Activated B cell treated with CpG ODN at 0.5 μM for 24 hours (primary cell): ENCODE measurements at regions not wholly inside any gene's neighbourhood (a gene's known extent, or its start where the extent isn't known, plus 50 kb on each side); places are given as distances from the start of the nearest gene placed in this dataset.

ENCODE experiments used
- ATAC-seq: fragments of 200-7000 bp; cut with Tn5 transposase; one replicate; pipeline ENCODE4 v1.10.0; 2021; ENCODE audit warnings: low read depth, mild to moderate bottlenecking, moderate library complexity
- CTCF ChIA-PET: fragments of 350-600 bp; sonication (Branson Sonifier 250); formaldehyde crosslinking; loops from one replicate; lab custom pipeline; 2021; ENCODE audit warnings: antibody characterized with exemption; lab: Charles Lee
- POLR2A ChIA-PET: fragments of 350-600 bp; sonication (Branson Sonifier 250); formaldehyde crosslinking; loops from one replicate; lab custom pipeline; 2021; ENCODE audit warnings: antibody characterized with exemption; lab: Charles Lee
- DNase-seq: peaks from one replicate; pipeline ENCODE4 v3.0.0; 2022
- H3K27ac Mint-ChIP-seq: one replicate; pipeline ENCODE4 v1.8.0; 2020; ENCODE audit warnings: mixed read lengths
- H3K27me3 Mint-ChIP-seq: one replicate; pipeline ENCODE4 v1.8.0; 2021; ENCODE audit warnings: mixed read lengths
- H3K36me3 Mint-ChIP-seq: one replicate; pipeline ENCODE4 v1.8.0; 2021; ENCODE audit warnings: low read depth, mixed read lengths
- H3K4me1 Mint-ChIP-seq: one replicate; pipeline ENCODE4 v1.8.0; 2021; ENCODE audit warnings: mixed read lengths
- H3K4me3 Mint-ChIP-seq: one replicate; pipeline ENCODE4 v1.8.0; 2020; ENCODE audit warnings: mild to moderate bottlenecking, mixed read lengths
- H3K9me3 Mint-ChIP-seq: one replicate; pipeline ENCODE4 v1.8.0; 2020; ENCODE audit warnings: mixed read lengths
- CTCF ChIP-seq: fragments of 200-600 bp; IDR thresholded peaks from one replicate; pipeline ENCODE4 v1.8.0; 2022; ENCODE audit warnings: antibody characterized with exemption, mild to moderate bottlenecking
- intact Hi-C: fragments of 100-400 bp; cut with micrococcal nuclease; formaldehyde crosslinking; loops from one replicate; pipeline ENCODE4 v1.15.1; 2024

GRCh38 chr14:76599141-76599540 is 162.1 kb upstream of the VASH1 start:
- intact Hi-C loops, result no loop called here
- CTCF ChIA-PET, result no interaction called here
- H3K9me3 Mint-ChIP-seq, result peaks cover 5% of the 10 kb centered on the region
- DNase-seq (no peak), ATAC-seq (no peak)
- no peak overlapping the region for H3K4me3 Mint-ChIP-seq
- H3K36me3 Mint-ChIP-seq, result no peaks in the 10 kb centered on the region
- no peak for TF ChIP-seq CTCF
- no peak overlapping the region for H3K27ac Mint-ChIP-seq
- no peaks in the 10 kb centered on the region for H3K4me1 Mint-ChIP-seq
- H3K27me3 Mint-ChIP-seq, result peaks cover 15% of the 10 kb centered on the region
- POLR2A ChIA-PET, result no interaction called here

- DNase-seq, result no peak
- ChIA-PET CTCF (no interaction called here), POLR2A (no interaction called here)
- no peak for ATAC-seq
- Mint-ChIP-seq H3K4me1 (no peaks in the 10 kb centered on the region), H3K27ac (no peak overlapping the region), H3K27me3 (peaks cover 15% of the 10 kb centered on the region), H3K4me3 (no peak overlapping the region), H3K9me3 (peaks cover 5% of the 10 kb centered on the region), H3K36me3 (no peaks in the 10 kb centered on the region)
- intact Hi-C loops, result no loop called here
- no peak for TF ChIP-seq CTCF
These were observed 161.5 kb upstream of the VASH1 start for GRCh38 chr14:76599559-76600287.

GRCh38 chr14:76603713-76604112 is 157.6 kb upstream of the VASH1 start:
- Mint-ChIP-seq H3K4me1 (no peaks in the 10 kb centered on the region), H3K36me3 (no peaks in the 10 kb centered on the region), H3K9me3 (peaks cover 5% of the 10 kb centered on the region), H3K4me3 (no peak overlapping the region), H3K27ac (no peak overlapping the region), H3K27me3 (peaks cover 12% of the 10 kb centered on the region)
- ChIA-PET POLR2A (no interaction called here), CTCF (no interaction called here)
- DNase-seq (no peak), ATAC-seq (no peak)
- intact Hi-C loops, result no loop called here
- TF ChIP-seq CTCF, result no peak

- no peaks in the 10 kb centered on the region for H3K36me3 Mint-ChIP-seq
- DNase-seq, result no peak
- no peak overlapping the region for H3K27ac Mint-ChIP-seq
- intact Hi-C loops, result no loop called here
- CTCF ChIA-PET, result no interaction called here
- TF ChIP-seq CTCF, result no peak
- POLR2A ChIA-PET, result no interaction called here
- H3K9me3 Mint-ChIP-seq, result no peaks in the 10 kb centered on the region
- ATAC-seq, result no peak
- H3K4me1 Mint-ChIP-seq, result no peaks in the 10 kb centered on the region
- H3K4me3 Mint-ChIP-seq, result no peak overlapping the region
- peaks cover 14% of the 10 kb centered on the region for H3K27me3 Mint-ChIP-seq
These were observed 153.8 kb upstream of the VASH1 start for GRCh38 chr14:76607510-76607909.

- no peaks in the 10 kb centered on the region for H3K4me1 Mint-ChIP-seq
- H3K9me3 Mint-ChIP-seq, result peaks cover 7% of the 10 kb centered on the region
- H3K27me3 Mint-ChIP-seq, result peaks cover 11% of the 10 kb centered on the region
- TF ChIP-seq CTCF, result no peak
- H3K36me3 Mint-ChIP-seq, result no peaks in the 10 kb centered on the region
- no peak overlapping the region for H3K27ac Mint-ChIP-seq
- CTCF ChIA-PET, result no interaction called here
- POLR2A ChIA-PET, result no interaction called here
- intact Hi-C loops, result no loop called here
- ATAC-seq (no peak), DNase-seq (no peak)
- H3K4me3 Mint-ChIP-seq, result no peak overlapping the region
These were observed 148.6 kb upstream of the VASH1 start for GRCh38 chr14:76612654-76613053.
